Pancreas (tissue), 10 donors: ENCODE measurements at regions not wholly inside any gene's neighbourhood (a gene's known extent, or its start where the extent isn't known, plus 50 kb on each side); places are given as distances from the start of the nearest gene placed in this dataset.

Experiments
- ATAC-seq, 4 donors: fragments of 200-7000 bp; cut with Tn5 transposase; one replicate each; pipeline versions ENCODE4 v1.8.0 to v1.9.1; 2020; ENCODE audit warnings: mild to moderate bottlenecking in 4 of 4, moderate library complexity in 4 of 4
- DNase-seq, 6 donors: peaks; one replicate each; pipeline ENCODE4 v3.0.0-alpha.2; 2020
- FAIRE-seq: peaks from 2 replicates; lab custom pipeline; 2012; peaks lifted over from hg19 to GRCh38; lab: Jason Lieb, UNC
- H3K27ac ChIP-seq, 4 donors: fragments of 200-600 bp; sonication (generic); 1 replicate in 3 of 4; 2 replicates in 1 of 4; pipeline versions ENCODE4 v1.5.0 to v1.8.0; 2020
- H3K27me3 ChIP-seq, 4 donors: fragments of 200-600 bp; one replicate each; pipeline ENCODE4 v1.8.0; 2021
- H3K36me3 ChIP-seq, 3 donors: fragments of 200-600 bp; sonication (generic) in 1 of 3; one replicate each; pipeline versions ENCODE4 v1.5.0 to v1.8.0; 2020 to 2021
- H3K4me1 ChIP-seq, 3 donors: fragments of 200-600 bp; one replicate each; pipeline ENCODE4 v1.8.0; 2021
- H3K4me3 ChIP-seq, 4 donors: fragments of 200-600 bp; sonication (generic) in 2 of 4; one replicate each; pipeline versions ENCODE4 v1.5.0 to v1.8.0; 2020 to 2021
- H3K9me3 ChIP-seq, 4 donors: fragments of 200-600 bp; one replicate each; pipeline ENCODE4 v1.8.0; 2021
- WGBS, 2 donors: extraction: QIAGEN DNeasy Blood & Tissue Kit; methylation state at CpG; one replicate each; pipeline ENCODE4 v1.1.7; 2013; 5-methylcytosine and 5-hydroxymethylcytosine counted together
- intact Hi-C, 3 donors: fragments of 100-400 bp; cut with DNase I; formaldehyde crosslinking; loops; one replicate each; pipeline versions ENCODE4 v1.11.1 to v1.14.2; 2022
- TF ChIP-seq, protein P1 (sequence below), 4 donors: fragments of 200-600 bp; sonication (generic) in 3 of 4; IDR thresholded peaks; one replicate each; pipeline versions ENCODE4 v1.5.0 to v1.8.0; 2021; ENCODE audit warnings: antibody characterized with exemption in 4 of 4
- donor health status: healthy with polysubstance abuse.
- donor health status: DM: no; HTN: no; CAD: no; lungs with moderate emphysema.
- donor health status: DM: no; HTN: no; CAD: no.
- donor health status: control.
- donor health status: control.
- donor health status: Bipolar disorder and iron deficiency.
- donor health status: DM: yes; HTN: yes; CAD: no.
- donor health status: DM: no; HTN: no; CAD: no.
- donor health status: DM: no; HTN: no; CAD: no.
- donor health status: DM: yes; HTN: yes; CAD: no.

DNA sequence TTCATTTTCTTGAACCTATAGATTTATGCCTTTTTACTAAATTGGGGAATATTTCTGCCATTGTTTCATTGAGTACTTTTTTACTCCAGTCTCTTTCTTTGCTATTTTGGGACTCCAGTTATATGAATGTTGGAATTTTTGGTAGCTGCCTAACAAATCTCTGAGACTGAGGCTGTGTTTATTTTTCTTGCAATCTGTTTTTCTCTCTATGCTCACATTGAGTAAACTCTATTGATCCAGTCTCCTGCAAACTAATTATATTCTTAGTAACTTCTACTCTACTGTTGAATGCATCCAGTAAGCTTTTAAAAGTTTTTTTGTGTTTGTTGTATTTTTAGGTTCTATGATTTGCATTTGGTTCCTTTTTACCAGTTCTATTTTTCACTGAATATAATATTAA, 903.4 kb upstream of the GJE1 start:
- no peaks in the 10 kb centered on the region for H3K9me3 ChIP-seq
- H3K27ac ChIP-seq = no peak overlapping the region
- DNase-seq (no peak), ATAC-seq (no peak), FAIRE-seq (no peak)
- no peaks in the 10 kb centered on the region for H3K27me3 ChIP-seq
- H3K4me1 ChIP-seq = no peaks in the 10 kb centered on the region
- no peaks in the 10 kb centered on the region for H3K36me3 ChIP-seq
- TF ChIP-seq, protein P1, sequence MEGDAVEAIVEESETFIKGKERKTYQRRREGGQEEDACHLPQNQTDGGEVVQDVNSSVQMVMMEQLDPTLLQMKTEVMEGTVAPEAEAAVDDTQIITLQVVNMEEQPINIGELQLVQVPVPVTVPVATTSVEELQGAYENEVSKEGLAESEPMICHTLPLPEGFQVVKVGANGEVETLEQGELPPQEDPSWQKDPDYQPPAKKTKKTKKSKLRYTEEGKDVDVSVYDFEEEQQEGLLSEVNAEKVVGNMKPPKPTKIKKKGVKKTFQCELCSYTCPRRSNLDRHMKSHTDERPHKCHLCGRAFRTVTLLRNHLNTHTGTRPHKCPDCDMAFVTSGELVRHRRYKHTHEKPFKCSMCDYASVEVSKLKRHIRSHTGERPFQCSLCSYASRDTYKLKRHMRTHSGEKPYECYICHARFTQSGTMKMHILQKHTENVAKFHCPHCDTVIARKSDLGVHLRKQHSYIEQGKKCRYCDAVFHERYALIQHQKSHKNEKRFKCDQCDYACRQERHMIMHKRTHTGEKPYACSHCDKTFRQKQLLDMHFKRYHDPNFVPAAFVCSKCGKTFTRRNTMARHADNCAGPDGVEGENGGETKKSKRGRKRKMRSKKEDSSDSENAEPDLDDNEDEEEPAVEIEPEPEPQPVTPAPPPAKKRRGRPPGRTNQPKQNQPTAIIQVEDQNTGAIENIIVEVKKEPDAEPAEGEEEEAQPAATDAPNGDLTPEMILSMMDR (IDR thresholded peaks at IDR 0.05) = no peak
- no peak overlapping the region for H3K4me3 ChIP-seq
- intact Hi-C loops = no loop called here

DNA sequence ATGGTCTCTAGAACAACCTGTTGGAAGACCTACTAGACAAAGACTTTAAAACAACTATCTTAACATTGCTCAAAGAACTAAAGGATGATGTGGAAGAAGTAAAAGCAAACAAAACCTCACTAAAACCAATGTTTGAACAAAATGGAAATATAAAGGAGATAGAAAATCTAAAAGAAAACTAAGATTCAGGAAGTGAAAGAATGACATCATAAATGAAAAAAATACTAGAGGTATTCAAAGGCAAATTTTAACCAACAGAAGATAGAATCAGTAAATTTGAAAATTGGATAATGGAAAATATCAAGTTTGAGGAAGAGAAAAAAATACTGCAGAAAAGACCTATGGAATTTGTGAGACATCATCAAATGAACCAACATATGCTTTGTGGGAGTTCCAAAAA, 914.1 kb upstream of the GJE1 start:
- Histone ChIP-seq H3K27ac (no peak overlapping the region), H3K36me3 (no peaks in the 10 kb centered on the region), H3K27me3 (no peaks in the 10 kb centered on the region), H3K4me1 (no peaks in the 10 kb centered on the region), H3K9me3 (no peaks in the 10 kb centered on the region), H3K4me3 (no peak overlapping the region)
- FAIRE-seq (no peak), DNase-seq (no peak), ATAC-seq (no peak)
- TF ChIP-seq, protein P1 (IDR thresholded peaks at IDR 0.05) = no peak
- intact Hi-C loops = no loop called here

DNA sequence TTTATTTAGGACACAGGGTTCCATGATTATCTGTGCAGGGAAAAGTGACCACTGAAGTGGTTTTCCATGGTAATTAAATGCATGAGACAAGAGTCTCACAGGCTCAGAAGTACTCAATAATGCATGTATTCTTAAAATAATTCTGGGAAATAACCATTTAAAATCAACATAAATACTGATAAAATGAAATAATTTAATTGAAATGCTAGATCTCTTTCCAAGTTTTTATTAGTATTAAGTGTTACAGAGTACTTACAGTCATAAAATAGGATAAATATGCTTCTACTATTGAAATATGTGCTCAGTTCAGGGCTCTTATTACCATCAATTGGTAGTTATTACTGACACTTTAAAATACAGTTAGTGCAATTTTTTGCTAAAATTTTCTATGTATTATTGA, 916.0 kb upstream of the GJE1 start:
- TF ChIP-seq, protein P1 (IDR thresholded peaks at IDR 0.05) = no peak
- Histone ChIP-seq H3K9me3 (no peaks in the 10 kb centered on the region), H3K4me3 (no peak overlapping the region), H3K4me1 (no peaks in the 10 kb centered on the region), H3K36me3 (no peaks in the 10 kb centered on the region), H3K27me3 (no peaks in the 10 kb centered on the region), H3K27ac (no peak overlapping the region)
- ATAC-seq (no peak), DNase-seq (no peak), FAIRE-seq (no peak)
- intact Hi-C loops = no loop called here

DNA sequence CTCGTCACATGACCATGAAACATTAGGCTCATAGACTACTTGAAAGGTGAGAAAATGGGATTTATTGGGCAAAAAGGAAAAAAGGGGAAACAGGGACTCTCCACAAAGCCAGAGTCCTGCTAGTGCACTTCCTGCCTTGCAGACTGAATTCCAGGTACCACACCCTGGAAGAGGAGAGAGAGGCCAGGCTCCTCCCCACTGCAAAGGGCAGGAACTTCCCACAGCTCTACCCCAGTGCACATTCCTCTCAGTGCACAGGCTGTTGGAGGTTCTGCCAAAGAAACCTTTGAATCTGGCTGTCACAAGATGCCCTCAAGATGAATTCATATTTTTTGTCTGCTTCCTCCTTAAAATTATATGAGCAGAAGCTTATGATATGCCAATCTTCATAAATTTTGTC, 920.4 kb upstream of the GJE1 start:
- no peaks in the 10 kb centered on the region for H3K36me3 ChIP-seq
- FAIRE-seq (no peak), ATAC-seq (peak in 1 of 4 donors; percentile 47), DNase-seq (no peak)
- TF ChIP-seq, protein P1 (IDR thresholded peaks at IDR 0.05) = no peak
- no peak overlapping the region for H3K27ac ChIP-seq
- H3K27me3 ChIP-seq = no peaks in the 10 kb centered on the region
- 34 to 81% methylated on average over 1 of the region's 1 CpG for WGBS, 2 donors
- H3K4me1 ChIP-seq = no peaks in the 10 kb centered on the region
- intact Hi-C loops = no loop called here
- H3K4me3 ChIP-seq = no peak overlapping the region
- H3K9me3 ChIP-seq = no peaks in the 10 kb centered on the region

DNA sequence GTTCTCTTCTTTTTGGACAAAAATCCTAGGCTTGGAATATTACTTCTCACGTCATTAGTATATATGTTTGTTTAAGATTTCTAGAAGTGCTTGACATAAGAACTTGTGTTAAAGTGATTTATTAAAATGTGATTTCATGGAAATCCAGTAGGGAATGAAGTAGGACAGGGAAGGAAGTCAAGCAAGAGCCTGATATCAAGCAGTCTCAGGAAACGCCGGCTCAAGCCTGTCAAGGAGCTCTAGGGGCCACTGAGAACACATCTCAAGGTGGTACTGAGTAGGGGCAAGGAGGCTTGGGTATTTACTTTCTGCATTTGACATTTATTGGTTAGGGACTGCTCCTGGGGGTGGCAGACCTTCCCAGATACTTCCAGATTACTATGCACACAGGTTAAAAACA, 920.9 kb upstream of the GJE1 start:
- FAIRE-seq = no peak
- Histone ChIP-seq H3K9me3 (no peaks in the 10 kb centered on the region), H3K4me3 (no peak overlapping the region), H3K36me3 (no peaks in the 10 kb centered on the region), H3K27ac (no peak overlapping the region), H3K4me1 (no peaks in the 10 kb centered on the region), H3K27me3 (no peaks in the 10 kb centered on the region)
- ATAC-seq = no peak
- intact Hi-C loops = no loop called here
- WGBS, 2 donors = 51 to 77% methylated on average over 3 of the region's 3 CpGs
- TF ChIP-seq, protein P1 (IDR thresholded peaks at IDR 0.05) = no peak
- no peak for DNase-seq
